Epithelial cell of esophagus (primary cell): ENCODE measurements at regions not wholly inside any gene's neighbourhood (a gene's known extent, or its start where the extent isn't known, plus 50 kb on each side); places are given as distances from the start of the nearest gene placed in this dataset.

Source experiments
- DNase-seq: peaks from one replicate; pipeline ENCODE4 v3.0.0; 2010; ENCODE audit warnings: low read depth
- H3K4me3 ChIP-seq: 2 replicates; pipeline ENCODE4 v1.5.1; 2011; ENCODE audit warnings: mild to moderate bottlenecking, low read length, control low read depth
- CTCF ChIP-seq: IDR thresholded peaks from 2 replicates; pipeline ENCODE4 v1.5.1; 2011; ENCODE audit warnings: low read depth, mild to moderate bottlenecking, low read length, control low read depth, inconsistent platforms; ENCODE audit not compliant: insufficient read depth; ENCODE audit errors: missing control alignments

- no peak for TF ChIP-seq CTCF
Observed at GRCh38 chr17:33944826-33945225, 310.3 kb upstream of the CCL2 start.

DNA sequence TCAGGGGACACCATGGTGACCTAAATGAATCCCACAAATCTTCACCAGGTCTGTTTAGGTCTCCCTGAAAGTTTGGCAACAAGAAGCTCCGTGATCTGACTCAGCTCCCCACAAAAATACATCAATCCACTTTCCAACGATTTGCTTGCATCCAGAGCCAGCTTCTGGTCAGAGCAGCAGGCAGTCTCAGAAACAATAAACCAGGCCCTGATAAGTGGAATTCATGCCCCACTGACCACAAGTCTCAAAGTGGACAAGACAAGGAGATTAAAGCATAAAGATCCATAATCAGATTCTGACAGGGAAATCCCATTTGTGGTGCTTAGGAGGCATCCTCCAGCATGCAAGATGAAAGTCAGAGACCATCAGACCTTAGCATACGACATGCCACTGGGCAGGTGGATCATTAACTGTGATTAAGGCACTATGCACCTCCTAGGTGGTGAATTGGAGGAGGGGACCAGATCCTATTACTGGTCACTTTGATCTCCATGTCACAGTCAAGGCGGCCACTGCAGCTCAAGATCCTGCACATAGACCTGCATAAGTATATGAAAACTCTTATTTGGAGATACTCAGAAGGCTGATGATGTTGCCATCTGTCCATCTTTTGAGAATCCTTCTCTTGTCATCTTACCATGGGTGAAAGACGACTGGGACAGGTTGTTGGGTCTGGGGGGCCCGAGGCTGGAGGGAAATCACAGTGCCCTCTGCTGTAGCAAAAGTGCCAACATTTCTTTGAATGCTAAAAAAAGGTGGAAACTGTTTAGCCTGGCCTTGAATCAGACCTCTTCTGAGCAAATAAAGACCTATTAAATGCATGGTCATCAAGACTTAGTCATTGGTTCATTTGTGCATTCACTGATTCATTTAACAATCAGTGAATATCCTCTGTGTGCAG lies 309.2 kb upstream of the CCL2 start:
- TF ChIP-seq CTCF = no peak
- DNase-seq = no peak

More at GRCh38 chr17:33944826-33945225, 310.3 kb upstream of the CCL2 start:
- H3K4me3 ChIP-seq = no peak overlapping the region
- no peak for DNase-seq

GRCh38 chr17:33947762-33948161 lies 307.3 kb upstream of the CCL2 start:
- DNase-seq = no peak
- TF ChIP-seq CTCF = no peak
- no peak overlapping the region for H3K4me3 ChIP-seq

More for the DNA sequence above, 309.2 kb upstream of the CCL2 start:
- H3K4me3 ChIP-seq = no peak overlapping the region

DNA sequence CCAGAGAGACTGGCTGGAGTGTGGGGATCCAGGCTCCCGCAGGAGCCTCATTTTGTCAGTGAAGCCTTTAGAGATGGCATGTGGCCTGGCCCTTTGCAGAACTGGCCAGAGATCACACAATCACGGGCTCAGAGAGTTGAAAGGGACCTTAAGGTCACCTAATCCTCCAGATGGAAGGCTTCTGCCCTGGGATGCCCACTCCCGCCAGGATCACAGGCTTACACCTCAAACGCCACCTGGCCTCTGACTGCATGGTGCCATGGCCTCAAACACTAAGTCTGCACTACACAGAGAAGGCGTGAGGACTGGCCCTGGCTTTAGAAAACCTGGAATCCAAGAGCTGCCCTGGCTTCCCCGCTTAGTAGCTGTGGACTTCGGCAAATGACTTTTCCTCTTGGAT lies 306.8 kb upstream of the CCL2 start:
- DNase-seq = no peak

DNA sequence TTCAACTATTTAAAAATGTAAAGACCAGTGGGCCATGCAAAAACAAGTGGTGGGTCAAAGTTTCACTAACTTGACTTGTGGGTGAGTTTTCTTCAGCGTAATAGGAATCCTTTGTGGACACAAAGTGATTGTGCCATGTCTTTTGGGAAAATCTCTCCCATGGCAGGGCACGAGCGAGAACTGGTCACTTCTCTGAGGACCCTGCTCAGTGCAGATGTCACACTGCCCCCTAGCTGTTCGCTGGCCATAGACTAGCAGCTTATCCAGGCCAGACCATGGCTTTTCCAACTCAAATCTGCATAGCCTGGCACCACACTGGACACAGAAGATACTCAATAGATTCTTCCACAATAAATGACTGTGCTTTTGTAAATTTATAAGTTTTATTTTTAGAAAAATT lies 306.0 kb upstream of the CCL2 start:
- no peak for DNase-seq
- no peak overlapping the region for H3K4me3 ChIP-seq
- no peak for TF ChIP-seq CTCF

More for the DNA sequence above, 306.8 kb upstream of the CCL2 start:
- TF ChIP-seq CTCF = no peak
- H3K4me3 ChIP-seq = no peak overlapping the region

- H3K4me3 ChIP-seq = no peak overlapping the region
- DNase-seq = no peak
- TF ChIP-seq CTCF = no peak
Observed at GRCh38 chr17:33950061-33950460, 305.0 kb upstream of the CCL2 start.

- no peak for TF ChIP-seq CTCF
- DNase-seq = no peak
- H3K4me3 ChIP-seq = no peak overlapping the region
Observed at GRCh38 chr17:33952425-33952824, 302.7 kb upstream of the CCL2 start.
